ENCODE measurements at regions not wholly inside any gene's neighbourhood (a gene's known extent, or its start where the extent isn't known, plus 50 kb on each side); places are given as distances from the start of the nearest gene placed in this dataset.

GRCh38 chr18:47601581-47602272, 328.7 kb downstream of the SMAD2 start:
- Mint-ChIP-seq H3K36me3 (ENCODE audit: low read depth) (no peaks in the 10 kb centered on the region), H3K4me3 (ENCODE audit: low read depth) (no peak overlapping the region), H3K4me1 (ENCODE audit: low read depth) (no peaks in the 10 kb centered on the region), H3K27me3 (ENCODE audit: low read depth) (peaks cover 2% of the 10 kb centered on the region), H3K9me3 (no peaks in the 10 kb centered on the region), H3K27ac (no peak overlapping the region)
- DNase-seq (ENCODE audit: low spot score): no peak
- intact Hi-C loops (cut with micrococcal nuclease): no loop called here

DNA sequence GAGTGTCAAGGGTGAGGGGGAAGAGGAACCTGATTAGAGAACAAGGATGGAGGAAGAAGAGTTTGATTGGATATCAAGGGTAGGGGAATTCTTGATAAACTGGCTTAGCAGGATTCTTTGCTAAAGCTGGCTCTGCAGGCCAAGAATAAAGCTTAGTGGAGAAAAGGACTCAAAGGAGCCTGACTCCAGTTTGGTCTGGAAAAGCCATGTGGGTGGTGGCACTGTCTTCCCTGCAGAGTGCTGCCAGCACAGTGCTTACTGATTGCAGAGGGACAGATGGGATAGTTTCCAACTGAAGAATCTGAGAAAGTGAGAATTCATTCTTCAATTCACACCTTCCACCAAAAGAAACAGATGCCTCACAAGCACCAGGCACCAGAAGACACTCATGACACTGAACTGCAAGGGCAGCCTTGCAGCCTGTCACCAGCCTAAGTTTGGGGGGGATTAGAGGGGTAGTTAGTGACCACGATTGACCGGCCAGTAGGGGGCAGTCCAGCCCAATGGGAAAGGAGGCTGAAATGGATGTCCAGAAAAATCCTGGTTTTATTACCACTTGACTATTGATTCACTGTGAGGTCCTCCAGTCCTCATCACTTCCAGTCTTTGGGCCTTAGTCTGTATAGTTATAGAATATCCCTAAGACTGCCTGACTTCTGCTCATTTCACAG, 334.5 kb downstream of the SMAD2 start:
- H3K27me3 Mint-ChIP-seq (ENCODE audit: low read depth): peaks cover 20% of the 10 kb centered on the region
- no peak overlapping the region for H3K4me3 Mint-ChIP-seq (ENCODE audit: low read depth)
- no peak for DNase-seq (ENCODE audit: low spot score)
- no peaks in the 10 kb centered on the region for H3K9me3 Mint-ChIP-seq
- no peaks in the 10 kb centered on the region for H3K36me3 Mint-ChIP-seq (ENCODE audit: low read depth)
- intact Hi-C loops (cut with micrococcal nuclease): loop anchor here (5.0 kb wide), 1 partner anchor 151 kb away; no protein-coding TSS in a partner anchor
- no peak overlapping the region for H3K27ac Mint-ChIP-seq
- H3K4me1 Mint-ChIP-seq (ENCODE audit: low read depth): peaks cover 5% of the 10 kb centered on the region

DNA sequence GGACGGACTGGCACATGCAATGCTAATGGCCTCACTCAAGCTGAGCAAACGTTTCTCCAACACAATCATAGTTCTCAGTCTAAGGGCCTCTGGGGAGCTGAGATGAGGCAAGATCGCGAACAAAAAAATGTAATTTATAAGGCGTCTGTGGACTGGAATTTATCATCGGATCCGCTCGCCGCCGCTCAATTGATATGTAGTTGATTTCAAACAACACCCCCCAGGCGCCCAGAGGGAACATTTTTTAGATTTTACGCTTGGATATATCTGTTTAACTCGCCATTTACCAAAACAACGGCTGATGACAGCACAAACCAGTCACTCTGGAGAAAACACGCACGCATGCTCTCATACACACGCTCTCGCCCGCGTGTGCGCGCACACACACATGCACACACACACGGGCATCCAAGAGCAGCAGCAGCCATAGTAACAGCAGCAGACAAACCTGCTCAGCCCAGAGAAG, 335.8 kb downstream of the SMAD2 start:
- Mint-ChIP-seq H3K27ac (no peak overlapping the region), H3K4me1 (ENCODE audit: low read depth) (peaks cover 5% of the 10 kb centered on the region), H3K4me3 (ENCODE audit: low read depth) (no peak overlapping the region), H3K27me3 (ENCODE audit: low read depth) (peaks cover 20% of the 10 kb centered on the region), H3K9me3 (no peaks in the 10 kb centered on the region), H3K36me3 (ENCODE audit: low read depth) (no peaks in the 10 kb centered on the region)
- intact Hi-C loops (cut with micrococcal nuclease): loop anchor here (5.0 kb wide), 1 partner anchor 153 kb away; no protein-coding TSS in a partner anchor
- no peak for DNase-seq (ENCODE audit: low spot score)

DNA sequence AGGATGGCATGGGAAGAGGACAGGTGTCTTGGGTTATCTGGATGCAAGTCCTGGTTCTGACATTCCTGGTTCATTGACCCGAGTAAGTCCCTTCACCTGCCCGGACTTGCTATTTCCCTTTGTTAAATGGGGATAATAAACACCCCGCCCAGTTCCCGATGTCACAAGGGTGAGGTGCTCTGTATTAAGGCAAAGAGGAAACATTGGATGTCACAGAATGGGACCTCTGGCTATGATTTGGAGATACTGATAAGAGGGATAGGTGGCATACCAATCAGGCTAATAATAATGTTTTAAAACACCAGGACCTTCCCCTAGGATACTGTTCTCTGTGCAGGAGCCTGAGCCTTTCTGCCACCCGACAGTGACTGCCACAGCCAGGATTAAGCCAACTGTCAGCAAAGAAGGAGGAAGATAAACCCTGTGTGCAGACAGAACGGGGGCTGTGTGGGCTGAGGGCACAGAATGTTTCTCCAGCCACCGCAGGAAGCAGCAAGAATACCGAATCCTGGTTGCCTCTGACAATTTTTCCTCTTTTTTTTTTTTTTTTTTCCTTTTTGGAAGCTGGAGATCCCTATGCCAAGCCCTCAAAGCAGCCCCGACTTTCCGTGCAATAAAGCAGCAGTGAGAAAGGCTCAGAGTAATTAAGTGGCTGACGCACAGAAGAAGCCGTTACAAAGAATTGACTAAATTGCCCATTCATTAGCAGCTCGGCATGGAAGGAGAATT, 336.6 kb downstream of the SMAD2 start:
- Mint-ChIP-seq H3K4me1 (ENCODE audit: low read depth) (peaks cover 5% of the 10 kb centered on the region), H3K27me3 (ENCODE audit: low read depth) (peaks cover 20% of the 10 kb centered on the region), H3K36me3 (ENCODE audit: low read depth) (no peaks in the 10 kb centered on the region), H3K9me3 (no peaks in the 10 kb centered on the region), H3K4me3 (ENCODE audit: low read depth) (no peak overlapping the region), H3K27ac (no peak overlapping the region)
- intact Hi-C loops (cut with micrococcal nuclease): no loop called here
- DNase-seq (ENCODE audit: low spot score): no peak

- intact Hi-C loops (cut with micrococcal nuclease): no loop called here
- no peaks in the 10 kb centered on the region for H3K36me3 Mint-ChIP-seq (ENCODE audit: low read depth)
- peaks cover 18% of the 10 kb centered on the region for H3K27me3 Mint-ChIP-seq (ENCODE audit: low read depth)
- DNase-seq (ENCODE audit: low spot score): no peak
- H3K9me3 Mint-ChIP-seq: no peaks in the 10 kb centered on the region
- H3K4me1 Mint-ChIP-seq (ENCODE audit: low read depth): peaks cover 5% of the 10 kb centered on the region
- no peak overlapping the region for H3K4me3 Mint-ChIP-seq (ENCODE audit: low read depth)
- no peak overlapping the region for H3K27ac Mint-ChIP-seq
Measured at GRCh38 chr18:47591429-47591828, 339.0 kb downstream of the SMAD2 start.

- H3K36me3 Mint-ChIP-seq (ENCODE audit: low read depth): no peaks in the 10 kb centered on the region
- peaks cover 7% of the 10 kb centered on the region for H3K27me3 Mint-ChIP-seq (ENCODE audit: low read depth)
- DNase-seq (ENCODE audit: low spot score): no peak
- no peaks in the 10 kb centered on the region for H3K9me3 Mint-ChIP-seq
- intact Hi-C loops (cut with micrococcal nuclease): no loop called here
- H3K4me3 Mint-ChIP-seq (ENCODE audit: low read depth): no peak overlapping the region
- peaks cover 5% of the 10 kb centered on the region for H3K4me1 Mint-ChIP-seq (ENCODE audit: low read depth)
- no peak overlapping the region for H3K27ac Mint-ChIP-seq
Measured at GRCh38 chr18:47587587-47587986, 336.1 kb upstream of the SKOR2 start.

- DNase-seq (ENCODE audit: low spot score): no peak
- Mint-ChIP-seq H3K4me3 (ENCODE audit: low read depth) (no peak overlapping the region), H3K9me3 (no peaks in the 10 kb centered on the region), H3K27ac (no peak overlapping the region), H3K36me3 (ENCODE audit: low read depth) (no peaks in the 10 kb centered on the region), H3K4me1 (ENCODE audit: low read depth) (peaks cover 4% of the 10 kb centered on the region), H3K27me3 (ENCODE audit: low read depth) (peaks cover 4% of the 10 kb centered on the region)
- intact Hi-C loops (cut with micrococcal nuclease): no loop called here
Measured at GRCh38 chr18:47586418-47587070, 335.1 kb upstream of the SKOR2 start.

DNA sequence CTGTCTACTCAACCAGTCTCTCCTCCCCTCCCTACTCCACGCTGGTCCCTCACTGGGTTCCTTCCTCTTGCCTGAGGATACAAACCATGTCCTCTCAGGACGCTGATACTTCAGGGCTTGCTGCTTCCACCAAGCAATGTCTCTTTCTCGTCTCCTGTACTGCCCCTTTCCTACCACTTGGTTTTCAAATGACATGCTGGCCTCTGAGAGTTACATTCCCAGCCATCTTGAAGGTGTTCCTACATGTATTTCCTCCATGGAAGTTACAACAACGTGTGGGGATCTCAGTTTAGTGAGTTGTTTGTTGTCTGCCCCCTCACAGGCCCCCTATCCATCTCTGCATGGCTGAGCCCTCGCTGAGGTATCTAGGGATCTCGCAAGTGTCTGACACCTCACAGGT, 334.5 kb upstream of the SKOR2 start:
- Mint-ChIP-seq H3K4me1 (ENCODE audit: low read depth) (no peaks in the 10 kb centered on the region), H3K27me3 (ENCODE audit: low read depth) (peaks cover 4% of the 10 kb centered on the region), H3K9me3 (no peaks in the 10 kb centered on the region), H3K4me3 (ENCODE audit: low read depth) (no peak overlapping the region), H3K36me3 (ENCODE audit: low read depth) (no peaks in the 10 kb centered on the region), H3K27ac (no peak overlapping the region)
- intact Hi-C loops (cut with micrococcal nuclease): no loop called here
- DNase-seq (ENCODE audit: low spot score): no peak

DNA sequence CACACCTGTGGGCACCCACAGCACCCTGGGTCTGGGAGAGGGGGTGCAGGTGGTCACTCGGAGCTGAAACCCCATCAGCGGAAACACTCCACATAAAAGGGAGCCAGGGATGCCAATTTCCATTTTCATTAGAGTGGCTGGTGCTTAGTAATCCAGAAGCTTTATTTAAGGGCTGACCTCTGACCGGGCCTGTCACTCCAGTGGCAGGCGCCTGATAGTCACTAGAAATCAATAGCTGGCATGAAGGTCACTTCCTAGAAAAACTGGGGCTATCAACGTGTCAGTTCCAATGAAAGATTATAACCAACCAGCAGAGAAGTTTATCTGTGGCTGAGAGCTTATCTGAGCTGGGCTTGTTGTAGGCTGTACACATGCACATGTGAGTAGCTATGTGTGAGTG, 333.7 kb upstream of the SKOR2 start:
- H3K4me1 Mint-ChIP-seq (ENCODE audit: low read depth): no peaks in the 10 kb centered on the region
- H3K9me3 Mint-ChIP-seq: no peaks in the 10 kb centered on the region
- H3K36me3 Mint-ChIP-seq (ENCODE audit: low read depth): no peaks in the 10 kb centered on the region
- H3K4me3 Mint-ChIP-seq (ENCODE audit: low read depth): no peak overlapping the region
- no peak for DNase-seq (ENCODE audit: low spot score)
- intact Hi-C loops (cut with micrococcal nuclease): no loop called here
- no peak overlapping the region for H3K27ac Mint-ChIP-seq
- peaks cover 4% of the 10 kb centered on the region for H3K27me3 Mint-ChIP-seq (ENCODE audit: low read depth)

- Mint-ChIP-seq H3K27me3 (ENCODE audit: low read depth) (peaks cover 4% of the 10 kb centered on the region), H3K36me3 (ENCODE audit: low read depth) (no peaks in the 10 kb centered on the region), H3K4me1 (ENCODE audit: low read depth) (no peaks in the 10 kb centered on the region), H3K4me3 (ENCODE audit: low read depth) (no peak overlapping the region), H3K9me3 (no peaks in the 10 kb centered on the region), H3K27ac (no peak overlapping the region)
- no peak for DNase-seq (ENCODE audit: low spot score)
- intact Hi-C loops (cut with micrococcal nuclease): no loop called here
Measured at GRCh38 chr18:47582093-47582492, 330.6 kb upstream of the SKOR2 start.

DNA sequence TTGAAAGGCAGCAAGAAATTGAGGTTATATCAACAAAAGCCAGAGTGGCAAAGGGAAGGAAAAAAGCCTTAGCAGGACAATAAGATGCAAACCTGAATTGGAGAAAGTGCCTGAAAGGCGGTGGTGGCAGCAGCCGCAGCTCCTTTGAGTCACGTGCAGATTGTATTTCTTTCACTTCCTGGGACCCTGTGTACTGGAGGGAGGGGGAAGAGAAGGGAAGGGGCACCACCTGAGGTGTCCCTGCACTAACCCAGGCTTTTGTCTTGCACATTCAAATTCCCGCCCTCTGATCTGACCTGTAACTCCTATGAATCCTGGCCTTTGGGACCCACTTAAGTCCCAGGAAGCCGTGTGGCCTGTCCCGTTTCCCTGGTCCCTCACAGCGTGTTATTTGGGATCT, 326.1 kb upstream of the SKOR2 start:
- no peaks in the 10 kb centered on the region for H3K27me3 Mint-ChIP-seq (ENCODE audit: low read depth)
- no peaks in the 10 kb centered on the region for H3K36me3 Mint-ChIP-seq (ENCODE audit: low read depth)
- H3K27ac Mint-ChIP-seq: no peak overlapping the region
- no peak for DNase-seq (ENCODE audit: low spot score)
- H3K9me3 Mint-ChIP-seq: no peaks in the 10 kb centered on the region
- H3K4me3 Mint-ChIP-seq (ENCODE audit: low read depth): no peak overlapping the region
- intact Hi-C loops (cut with micrococcal nuclease): no loop called here
- H3K4me1 Mint-ChIP-seq (ENCODE audit: low read depth): no peaks in the 10 kb centered on the region

DNA sequence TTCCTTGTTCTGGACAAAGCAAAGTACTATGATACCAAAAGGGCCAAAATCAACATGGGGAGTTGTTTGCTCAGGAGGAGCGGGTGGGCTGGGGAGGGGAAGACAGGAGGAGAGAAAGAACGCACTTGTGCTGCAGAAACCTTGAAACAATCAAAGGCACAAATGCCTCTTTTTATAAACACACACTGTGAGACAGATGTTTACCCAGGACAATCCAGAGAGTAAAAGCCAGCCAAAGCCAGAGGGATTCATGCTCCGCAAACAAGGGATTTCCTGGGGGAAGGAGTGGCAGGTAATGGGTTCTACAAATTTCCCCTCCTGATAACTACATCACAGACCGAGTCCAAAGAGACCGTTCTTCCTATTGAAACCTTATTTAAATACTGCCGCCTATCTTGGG, 323.5 kb upstream of the SKOR2 start:
- Mint-ChIP-seq H3K9me3 (no peaks in the 10 kb centered on the region), H3K27ac (no peak overlapping the region), H3K4me3 (ENCODE audit: low read depth) (no peak overlapping the region), H3K4me1 (ENCODE audit: low read depth) (no peaks in the 10 kb centered on the region), H3K36me3 (ENCODE audit: low read depth) (no peaks in the 10 kb centered on the region), H3K27me3 (ENCODE audit: low read depth) (no peaks in the 10 kb centered on the region)
- DNase-seq (ENCODE audit: low spot score): no peak
- intact Hi-C loops (cut with micrococcal nuclease): no loop called here
